ENCODE measurements at regions not wholly inside any gene's neighbourhood (a gene's known extent, or its start where the extent isn't known, plus 50 kb on each side); places are given as distances from the start of the nearest gene placed in this dataset.

- in situ Hi-C loops (cut with HindIII; ENCODE audit: low sequenced_read_pairs), result no loop called here
- no peak for DNase-seq (ENCODE audit: low read depth)
- no peak overlapping the region for H3K4me3 ChIP-seq (ENCODE audit: low read depth, low read length)
- no peak for TF ChIP-seq CTCF (IDR thresholded peaks at IDR 0.05; ENCODE audit: low read depth, low read length, missing control alignments)
Observed at GRCh38 chr4:41859087-41859486, 76.1 kb upstream of the TMEM33 start.

DNA sequence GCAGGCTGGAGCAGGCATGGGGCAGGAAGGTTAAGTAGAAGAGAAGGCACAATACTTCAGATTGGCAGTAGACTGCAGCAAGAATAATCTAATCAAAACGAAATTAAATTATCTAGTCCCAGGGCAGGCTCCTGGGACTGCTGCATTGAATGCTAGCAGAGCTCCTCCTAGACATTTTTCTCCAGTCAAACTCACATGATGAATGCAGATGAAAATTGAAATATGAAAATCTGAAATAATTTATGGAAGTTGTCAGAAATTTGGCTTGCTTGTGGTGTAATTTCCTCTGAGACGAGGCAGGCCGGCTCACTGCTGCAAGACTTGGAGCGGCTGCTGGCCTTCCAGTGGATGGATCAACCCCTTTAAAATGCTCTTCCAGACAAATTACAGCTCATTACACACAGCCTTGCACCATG is 78.0 kb upstream of the TMEM33 start:
- no peak for TF ChIP-seq CTCF (IDR thresholded peaks at IDR 0.05; ENCODE audit: low read depth, low read length, missing control alignments)
- in situ Hi-C loops (cut with HindIII; ENCODE audit: low sequenced_read_pairs), result no loop called here
- no peak overlapping the region for H3K4me3 ChIP-seq (ENCODE audit: low read depth, low read length)
- DNase-seq (ENCODE audit: low read depth), result no peak

GRCh38 chr4:41856797-41857196 is 78.4 kb upstream of the TMEM33 start:
- no peak for DNase-seq (ENCODE audit: low read depth)
- in situ Hi-C loops (cut with HindIII; ENCODE audit: low sequenced_read_pairs), result no loop called here
- TF ChIP-seq CTCF (IDR thresholded peaks at IDR 0.05; ENCODE audit: low read depth, low read length, missing control alignments), result no peak
- H3K4me3 ChIP-seq (ENCODE audit: low read depth, low read length), result no peak overlapping the region

DNA sequence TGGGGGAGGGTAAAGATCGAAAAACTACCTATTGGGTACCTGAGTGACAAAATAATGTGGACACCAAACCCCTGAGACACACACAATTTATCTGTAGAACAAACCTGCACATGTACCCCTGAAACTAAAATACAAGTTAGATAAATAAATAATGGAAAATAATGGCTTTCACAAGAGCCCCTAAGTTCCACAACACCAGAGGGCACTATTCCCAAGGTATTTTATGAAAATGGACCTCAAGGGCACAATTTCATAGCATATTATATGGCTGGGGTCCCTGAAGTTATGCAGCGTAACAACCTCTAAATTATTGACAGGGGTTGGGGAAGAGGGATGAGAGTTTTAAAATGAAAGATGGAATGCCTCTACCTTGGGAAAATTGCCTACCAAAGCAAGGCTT is 81.3 kb upstream of the TMEM33 start:
- no peak for DNase-seq (ENCODE audit: low read depth)
- in situ Hi-C loops (cut with HindIII; ENCODE audit: low sequenced_read_pairs), result no loop called here
- TF ChIP-seq CTCF (IDR thresholded peaks at IDR 0.05; ENCODE audit: low read depth, low read length, missing control alignments), result no peak
- H3K4me3 ChIP-seq (ENCODE audit: low read depth, low read length), result no peak overlapping the region

GRCh38 chr4:41852229-41852628 is 83.0 kb upstream of the TMEM33 start:
- in situ Hi-C loops (cut with HindIII; ENCODE audit: low sequenced_read_pairs), result no loop called here
- TF ChIP-seq CTCF (IDR thresholded peaks at IDR 0.05; ENCODE audit: low read depth, low read length, missing control alignments), result no peak
- no peak overlapping the region for H3K4me3 ChIP-seq (ENCODE audit: low read depth, low read length)
- DNase-seq (ENCODE audit: low read depth), result no peak

DNA sequence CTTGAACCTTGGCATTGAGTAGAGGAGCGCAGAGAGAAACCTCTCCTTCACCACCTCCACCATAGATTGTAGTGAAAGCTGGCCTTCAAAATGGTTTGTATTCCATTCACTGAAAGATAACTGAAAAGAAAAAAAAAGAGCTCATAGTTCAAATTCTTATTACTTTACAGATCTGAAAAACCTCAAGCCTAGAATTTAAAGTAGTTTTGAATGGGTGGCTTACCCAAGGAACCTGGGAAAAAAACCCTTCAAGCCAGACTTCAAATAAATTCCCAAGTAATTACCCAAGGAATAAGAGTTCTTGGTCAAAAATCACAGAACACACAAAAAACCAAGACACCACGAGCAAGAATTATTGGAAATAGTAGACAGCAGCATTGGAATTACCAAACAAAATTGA is 83.6 kb upstream of the TMEM33 start:
- TF ChIP-seq CTCF (IDR thresholded peaks at IDR 0.05; ENCODE audit: low read depth, low read length, missing control alignments), result no peak
- in situ Hi-C loops (cut with HindIII; ENCODE audit: low sequenced_read_pairs), result no loop called here
- DNase-seq (ENCODE audit: low read depth), result no peak
- no peak overlapping the region for H3K4me3 ChIP-seq (ENCODE audit: low read depth, low read length)

- H3K4me3 ChIP-seq (ENCODE audit: low read depth, low read length), result no peak overlapping the region
- DNase-seq (ENCODE audit: low read depth), result no peak
- in situ Hi-C loops (cut with HindIII; ENCODE audit: low sequenced_read_pairs), result no loop called here
- TF ChIP-seq CTCF (IDR thresholded peaks at IDR 0.05; ENCODE audit: low read depth, low read length, missing control alignments), result no peak
Observed at GRCh38 chr4:41844327-41844726, 90.9 kb upstream of the TMEM33 start.

All from astrocyte of the cerebellum (primary cell).